ENCODE measurements at regions not wholly inside any gene's neighbourhood (a gene's known extent, or its start where the extent isn't known, plus 50 kb on each side); places are given as distances from the start of the nearest gene placed in this dataset.

- no peaks in the 10 kb centered on the region for H3K4me1 Mint-ChIP-seq
- TF ChIP-seq CTCF (conservative IDR thresholded peaks at IDR 0.05): no peak
- no peak overlapping the region for H4K8ac ChIP-seq (replicated peaks; ENCODE audit: insufficient read length, low read depth, low read length)
Observed at GRCh38 chr3:5058471-5058951, 63.6 kb upstream of the ARL8B start.

More at GRCh38 chr3:5058471-5058951, 63.6 kb upstream of the ARL8B start:
- Histone ChIP-seq H3K9me3 (ENCODE audit: control insufficient read depth, low read depth, low read length) (no peaks in the 10 kb centered on the region), H2AK5ac (ENCODE audit: insufficient read length, low read length) (no peak overlapping the region), H2AFZ (ENCODE audit: low read length) (no peak overlapping the region), H2BK15ac (ENCODE audit: low read depth, low read length) (no peak overlapping the region), H3K79me2 (ENCODE audit: insufficient read depth, low read length) (no peaks in the 10 kb centered on the region), H3K9ac (ENCODE audit: extremely low read depth, insufficient read length, low read length) (no peak overlapping the region), H3K23me2 (ENCODE audit: insufficient read length, low read depth, low read length, poor library complexity, severe bottlenecking) (no peaks in the 10 kb centered on the region), H3K79me1 (ENCODE audit: insufficient read depth, low read depth, low read length, poor library complexity, severe bottlenecking) (no peaks in the 10 kb centered on the region), H3K4ac (ENCODE audit: low read depth, low read length) (no peak overlapping the region), H3T11ph (ENCODE audit: low read length) (no peak overlapping the region), H3K23ac (ENCODE audit: insufficient read length, low read depth, low read length) (no peak overlapping the region), H3K27me3 (ENCODE audit: insufficient read depth, low read length) (no peaks in the 10 kb centered on the region), H3K56ac (ENCODE audit: insufficient read length, low read depth, low read length) (no peak overlapping the region), H2BK20ac (ENCODE audit: low read depth, low read length, poor library complexity, severe bottlenecking) (no peak overlapping the region), H3K27ac (ENCODE audit: insufficient read length, low read depth, low read length) (no peak overlapping the region), H3K18ac (ENCODE audit: insufficient read length, low read depth, low read length) (no peak overlapping the region), H4K5ac (ENCODE audit: insufficient read length, low read depth, low read length) (no peak overlapping the region), H3K4me1 (ENCODE audit: insufficient read depth, low read length) (no peaks in the 10 kb centered on the region), H2BK12ac (ENCODE audit: insufficient read length, low read depth, low read length) (no peak overlapping the region), H3K14ac (ENCODE audit: insufficient read depth, low read length) (no peak overlapping the region), H4K20me1 (ENCODE audit: control insufficient read depth, insufficient read depth, insufficient read length) (no peaks in the 10 kb centered on the region), H3K4me2 (ENCODE audit: insufficient read depth, insufficient read length, low read length) (no peak overlapping the region), H2BK5ac (ENCODE audit: insufficient read length, low read length) (no peak overlapping the region), H2BK120ac (ENCODE audit: low read depth, low read length, poor library complexity, severe bottlenecking) (no peak overlapping the region), H4K91ac (ENCODE audit: insufficient read length, low read depth, low read length) (no peak overlapping the region)
- Mint-ChIP-seq H3K27me3 (ENCODE audit: low read depth) (no peaks in the 10 kb centered on the region), H3K9me3 (no peaks in the 10 kb centered on the region), H3K4me3 (no peak overlapping the region), H3K36me3 (ENCODE audit: insufficient read depth in 1 of 3, low read depth in 3 of 3) (no peaks in the 10 kb centered on the region), H3K27ac (no peak overlapping the region)
- no peak for DNase-seq
